ENCODE measurements at regions not wholly inside any gene's neighbourhood (a gene's known extent, or its start where the extent isn't known, plus 50 kb on each side); places are given as distances from the start of the nearest gene placed in this dataset.

DNA sequence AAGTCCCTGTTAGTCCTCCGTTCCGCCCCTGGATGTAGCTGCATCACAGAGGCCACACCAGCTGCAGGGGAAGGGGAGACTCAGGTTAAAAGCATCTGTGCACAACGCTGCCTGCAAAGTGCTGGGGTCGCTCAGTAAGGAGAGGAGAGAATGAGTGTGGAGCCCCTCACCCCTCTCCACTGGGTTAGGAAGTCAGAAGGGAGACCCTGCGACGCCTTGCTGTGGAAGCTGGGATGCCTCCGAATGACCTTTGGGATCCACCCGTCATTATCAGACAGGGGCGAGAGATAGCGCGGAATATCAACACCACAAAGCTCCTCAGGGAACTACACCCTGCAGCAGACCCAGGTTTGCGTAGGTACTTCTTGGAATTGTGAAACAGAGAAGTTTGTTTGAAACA is 167.7 kb upstream of the SHH start:
- in situ Hi-C loops (cut with HindIII; ENCODE audit: low pct_unique_long_range_greater_than_20kb, low sequenced_read_pairs): no loop called here
- DNase-seq (ENCODE audit: low read depth, low spot score): no peak

DNA sequence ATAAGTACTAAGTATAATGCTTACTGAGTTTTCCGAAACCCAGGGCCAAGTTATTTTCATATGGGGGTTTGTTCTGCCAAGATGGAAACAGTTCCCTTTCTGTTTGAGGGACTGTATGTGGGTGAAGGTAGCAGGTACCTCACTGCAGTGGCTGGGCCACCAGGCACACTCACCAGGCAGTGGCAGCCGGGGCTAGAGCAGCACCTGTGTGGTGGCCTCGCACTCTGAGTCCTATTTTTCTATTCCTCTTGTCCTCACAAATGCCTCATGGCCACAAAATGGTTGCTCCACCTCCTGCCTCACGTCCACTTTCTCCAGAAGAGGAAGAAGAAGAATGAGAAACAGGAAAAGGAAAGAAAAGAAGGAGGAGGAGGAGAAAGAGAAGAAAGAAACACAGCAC is 167.3 kb upstream of the SHH start:
- in situ Hi-C loops (cut with HindIII; ENCODE audit: low pct_unique_long_range_greater_than_20kb, low sequenced_read_pairs): no loop called here
- no peak for DNase-seq (ENCODE audit: low read depth, low spot score)

DNA sequence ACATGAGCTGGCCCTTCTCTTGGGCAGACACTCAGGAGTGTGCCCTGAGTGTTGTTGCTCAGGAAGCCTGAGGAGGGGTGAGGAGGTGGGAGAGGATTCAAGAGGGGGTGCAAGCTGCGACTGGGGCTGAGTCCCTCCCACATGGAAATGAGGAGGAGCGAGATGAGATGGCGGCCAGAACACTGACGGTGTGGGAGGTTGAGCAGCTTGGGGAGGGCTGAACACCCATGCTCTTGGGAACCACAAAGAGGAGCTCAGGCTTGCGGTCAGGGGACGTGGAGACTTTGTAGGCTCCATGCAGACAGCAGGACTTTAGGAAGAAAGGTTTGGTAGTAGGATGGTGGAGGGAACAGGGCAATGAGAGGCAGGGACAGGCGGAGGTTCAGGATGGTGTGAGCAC is 163.2 kb upstream of the SHH start:
- no peak for DNase-seq (ENCODE audit: low read depth, low spot score)
- in situ Hi-C loops (cut with HindIII; ENCODE audit: low pct_unique_long_range_greater_than_20kb, low sequenced_read_pairs): no loop called here

DNA sequence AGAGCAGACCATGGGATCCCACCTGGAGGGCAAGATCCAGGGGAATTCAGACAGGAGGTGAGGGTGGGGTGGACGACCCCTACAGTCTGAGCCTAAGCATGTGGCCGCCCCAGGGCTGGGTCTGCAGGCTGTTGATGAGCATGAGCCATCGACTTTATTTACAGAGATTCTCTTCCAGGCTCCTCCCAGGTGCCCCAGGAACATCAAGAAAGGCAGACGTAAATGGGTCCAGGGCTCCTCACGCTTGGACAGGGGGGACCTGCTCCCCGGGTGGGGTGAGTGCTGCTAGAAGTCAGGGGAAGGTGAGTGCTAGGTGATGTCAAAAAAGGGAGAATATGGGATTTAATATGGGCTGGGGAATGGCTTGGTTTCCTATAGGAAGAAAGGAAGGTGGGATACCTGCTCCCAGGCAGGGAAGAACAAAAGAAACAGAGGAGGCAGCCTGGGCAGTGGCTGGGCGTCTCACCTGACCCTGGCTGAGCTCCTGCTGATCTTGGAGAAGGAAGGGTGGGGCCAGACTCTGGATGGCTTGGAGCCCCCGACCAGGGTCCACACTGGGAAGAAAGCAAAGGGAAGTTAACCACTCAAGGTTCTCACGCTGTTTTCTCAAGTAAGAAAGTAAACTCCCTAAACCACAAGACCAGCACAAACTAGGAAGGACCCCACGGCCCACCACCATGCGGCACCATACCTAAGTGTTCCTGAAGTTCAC is 162.1 kb upstream of the SHH start:
- in situ Hi-C loops (cut with HindIII; ENCODE audit: low pct_unique_long_range_greater_than_20kb, low sequenced_read_pairs): no loop called here
- no peak for DNase-seq (ENCODE audit: low read depth, low spot score)

DNA sequence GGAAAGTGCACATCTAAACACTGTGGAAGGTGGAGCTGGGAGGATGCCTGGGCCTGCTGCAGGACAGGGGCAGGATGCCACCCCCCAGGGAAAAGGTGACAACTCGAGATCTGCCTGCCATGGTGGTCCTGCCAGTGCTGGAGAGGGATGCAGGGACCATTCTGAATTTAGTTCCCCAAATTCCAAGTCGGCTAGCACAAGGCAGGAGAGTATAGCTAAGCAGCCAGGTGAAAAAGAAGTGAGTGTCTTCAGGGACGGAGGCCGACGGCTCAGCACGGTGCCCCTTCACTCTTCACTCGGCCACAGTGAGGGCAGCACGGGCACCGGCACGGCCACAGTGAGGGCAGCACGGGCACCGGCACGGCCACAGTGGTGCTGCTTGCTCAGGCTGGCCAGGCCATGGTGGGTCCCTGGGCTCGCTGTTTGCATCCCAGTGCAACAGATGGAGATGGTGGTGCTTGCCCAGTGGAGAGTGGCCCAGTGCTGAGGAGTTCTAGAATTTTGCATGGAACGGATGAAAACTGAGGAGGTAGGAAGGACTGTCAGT is 161.3 kb upstream of the SHH start:
- in situ Hi-C loops (cut with HindIII; ENCODE audit: low pct_unique_long_range_greater_than_20kb, low sequenced_read_pairs): no loop called here
- no peak for DNase-seq (ENCODE audit: low read depth, low spot score)

DNA sequence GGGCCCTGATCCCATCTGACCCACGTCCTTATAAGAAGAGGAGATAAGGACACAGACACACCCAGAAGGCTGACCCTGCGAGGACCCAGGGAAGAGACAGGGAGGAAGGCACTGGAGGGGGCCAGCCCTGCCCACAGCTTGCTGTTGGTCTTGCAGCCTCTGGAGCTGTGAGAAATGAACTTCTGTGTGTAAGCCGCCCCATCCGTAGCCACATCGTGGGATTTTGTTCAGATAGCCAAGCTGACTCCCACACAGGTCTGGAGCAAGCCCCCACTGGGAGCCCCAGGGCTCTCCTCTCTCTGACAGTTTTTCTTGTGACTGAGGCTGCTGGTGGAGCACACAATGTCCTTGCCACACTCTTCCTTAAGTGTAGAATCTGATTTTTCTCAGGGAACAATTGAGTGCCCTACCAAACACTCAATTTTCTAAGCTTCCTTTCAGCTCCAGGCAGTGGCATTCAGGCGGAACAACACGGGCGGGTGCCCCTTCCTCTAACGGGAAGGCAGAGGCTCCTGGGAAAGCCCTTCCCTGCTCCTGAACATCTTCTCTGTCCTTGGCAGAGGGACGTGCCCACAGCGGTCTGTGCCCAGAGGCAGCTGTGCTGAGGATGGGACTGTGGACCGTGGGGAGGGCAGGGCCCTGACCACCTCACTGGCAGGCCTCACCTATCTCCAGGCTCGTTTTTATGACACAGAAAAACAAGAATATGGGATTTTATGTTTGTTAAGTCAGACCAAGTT is 160.6 kb upstream of the SHH start:
- in situ Hi-C loops (cut with HindIII; ENCODE audit: low pct_unique_long_range_greater_than_20kb, low sequenced_read_pairs): no loop called here
- no peak for DNase-seq (ENCODE audit: low read depth, low spot score)

DNA sequence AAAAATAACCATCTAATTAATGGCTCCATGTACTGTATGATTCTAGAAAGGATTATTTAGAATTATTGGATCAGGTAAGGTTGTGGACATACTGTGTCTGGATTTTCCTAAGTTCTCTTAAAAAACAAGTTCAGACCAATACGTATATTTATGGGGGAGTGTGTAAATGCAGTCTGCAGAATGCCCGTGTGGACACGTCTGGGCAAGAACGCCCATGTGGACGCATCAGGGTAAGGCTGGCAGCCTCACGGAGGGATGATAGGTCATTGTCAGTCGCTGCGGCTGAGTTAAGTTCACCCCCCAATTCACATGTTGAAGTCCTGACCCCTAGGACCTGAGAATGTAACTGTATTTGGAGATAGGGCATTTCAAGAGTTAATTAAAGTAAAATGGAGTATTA is 160.0 kb upstream of the SHH start:
- in situ Hi-C loops (cut with HindIII; ENCODE audit: low pct_unique_long_range_greater_than_20kb, low sequenced_read_pairs): no loop called here
- no peak for DNase-seq (ENCODE audit: low read depth, low spot score)

DNA sequence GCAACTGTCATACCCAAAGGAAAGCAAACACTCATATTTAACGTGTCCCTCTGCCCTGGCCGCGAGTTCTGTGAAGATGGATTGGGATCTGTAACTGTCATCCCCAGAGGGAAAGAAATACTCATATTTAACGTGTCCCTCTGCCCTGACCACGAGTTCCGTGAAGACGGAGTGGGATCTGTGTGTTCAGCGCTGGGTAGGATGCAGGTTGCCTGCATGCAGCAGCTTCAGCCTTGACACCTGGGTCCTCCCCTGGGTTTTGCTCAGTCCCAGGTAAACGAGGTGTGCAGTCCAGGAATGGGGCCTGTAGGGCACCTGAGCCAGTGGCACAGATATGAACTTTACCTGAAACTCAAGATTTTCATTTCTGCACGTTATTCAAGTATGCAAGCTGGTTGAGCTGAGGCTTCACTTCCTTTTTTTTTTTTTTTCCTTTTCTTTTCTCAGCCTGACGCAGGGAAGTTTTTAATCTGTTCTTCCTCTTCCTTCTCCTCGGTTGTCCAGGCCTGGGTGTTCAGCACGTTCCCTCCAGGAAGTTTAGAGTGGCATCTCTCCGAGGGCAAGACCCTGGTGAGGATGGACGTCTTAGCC is 159.0 kb upstream of the SHH start:
- no peak for DNase-seq (ENCODE audit: low read depth, low spot score)
- in situ Hi-C loops (cut with HindIII; ENCODE audit: low pct_unique_long_range_greater_than_20kb, low sequenced_read_pairs): no loop called here

DNA sequence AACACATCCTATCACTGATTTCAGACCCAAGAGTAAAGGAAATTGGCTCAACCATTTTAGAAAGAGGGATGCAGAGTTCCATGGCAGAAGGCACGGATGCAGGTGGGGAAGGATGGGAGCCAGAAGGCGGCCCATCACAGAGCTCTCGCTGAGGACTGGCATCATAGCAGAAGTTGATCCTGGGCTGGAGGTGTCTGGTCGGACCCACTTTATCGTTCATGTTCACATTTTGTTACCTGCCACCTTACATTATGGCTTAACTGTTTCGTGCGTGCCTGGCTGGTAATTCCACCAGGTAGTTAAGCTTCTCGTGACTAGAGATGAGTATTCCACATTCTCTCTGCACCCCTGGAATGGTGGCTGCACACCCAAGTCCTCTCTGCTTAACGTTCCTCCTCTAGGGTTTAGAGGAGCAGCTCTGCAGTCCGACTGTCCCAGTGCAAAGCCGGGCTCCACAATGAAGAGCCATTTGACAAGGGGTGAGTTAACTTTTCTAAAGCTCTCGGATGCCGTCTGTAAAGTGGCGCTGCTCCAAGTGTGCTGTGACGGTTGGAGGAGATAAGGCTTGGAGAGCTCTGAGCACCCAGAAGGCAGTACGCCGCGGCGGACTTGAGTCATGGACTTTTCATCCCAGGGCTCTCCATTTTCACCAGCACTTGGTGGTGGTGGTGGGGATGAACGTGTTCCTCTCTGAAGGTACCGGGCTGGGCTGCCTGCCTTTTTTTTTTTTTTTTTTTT is 157.1 kb upstream of the SHH start:
- DNase-seq (ENCODE audit: low read depth, low spot score): no peak
- in situ Hi-C loops (cut with HindIII; ENCODE audit: low pct_unique_long_range_greater_than_20kb, low sequenced_read_pairs): no loop called here

DNA sequence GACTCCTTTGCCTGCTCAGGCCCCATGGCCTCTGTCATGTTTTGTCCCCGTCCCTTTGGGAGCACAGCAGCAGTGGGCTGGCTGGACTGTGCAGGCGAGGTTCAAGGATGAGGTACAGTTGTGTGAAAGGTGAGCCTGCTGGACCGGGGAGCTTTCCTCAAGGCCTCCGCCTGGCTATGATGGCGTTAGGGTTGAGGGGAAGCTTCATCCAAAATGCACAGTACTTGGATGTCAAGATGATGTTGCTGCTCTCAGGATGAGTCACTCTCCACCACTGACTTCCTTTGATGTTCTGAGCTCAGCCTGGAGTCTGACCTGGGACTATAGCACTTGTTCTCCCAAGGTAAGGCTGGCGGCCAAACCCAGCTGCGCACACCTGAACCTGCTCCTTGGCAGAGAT is 152.7 kb upstream of the SHH start:
- DNase-seq (ENCODE audit: low read depth, low spot score): no peak
- in situ Hi-C loops (cut with HindIII; ENCODE audit: low pct_unique_long_range_greater_than_20kb, low sequenced_read_pairs): no loop called here

DNA sequence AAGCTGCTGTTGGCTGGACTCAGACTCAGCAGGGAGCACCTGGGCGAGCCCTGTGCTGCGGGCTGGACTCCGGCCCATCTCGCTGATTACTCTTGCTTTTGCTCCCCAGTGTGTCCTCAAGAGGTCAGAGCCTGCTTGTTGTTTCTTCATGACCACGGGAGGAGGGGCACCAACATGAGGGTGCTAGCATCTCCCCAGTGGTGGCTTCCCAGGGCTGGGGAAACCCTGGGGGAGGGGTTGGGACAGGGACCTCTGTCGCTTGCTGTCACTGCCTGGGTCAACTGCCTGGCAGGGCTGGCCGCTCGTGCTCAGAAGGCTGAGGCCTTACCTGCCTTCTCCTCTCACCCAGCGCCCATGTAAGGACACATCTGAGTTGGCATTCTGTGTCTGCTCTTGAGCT is 152.3 kb upstream of the SHH start:
- in situ Hi-C loops (cut with HindIII; ENCODE audit: low pct_unique_long_range_greater_than_20kb, low sequenced_read_pairs): no loop called here
- DNase-seq (ENCODE audit: low read depth, low spot score): no peak

DNA sequence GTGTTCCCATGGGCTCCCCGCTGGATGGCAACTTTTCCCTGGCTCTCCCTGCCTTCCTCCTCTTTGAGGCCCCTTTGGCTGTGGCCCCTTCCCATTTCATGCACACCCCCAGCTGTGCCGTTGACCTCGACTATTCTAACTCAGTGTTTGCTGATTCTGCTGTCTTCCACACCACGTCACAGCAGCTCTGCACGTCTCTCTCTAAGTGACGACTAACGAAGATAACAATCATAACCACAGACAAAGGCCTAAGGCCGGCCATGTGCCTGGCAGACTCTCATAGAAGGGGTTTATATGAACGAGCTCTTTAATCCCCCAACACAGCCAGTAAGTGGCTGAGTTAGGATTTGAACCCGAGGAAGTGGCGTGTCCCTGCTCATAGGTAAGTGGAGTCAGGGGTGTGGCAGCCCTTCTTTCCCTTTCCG is 151.5 kb upstream of the SHH start:
- no peak for DNase-seq (ENCODE audit: low read depth, low spot score)
- in situ Hi-C loops (cut with HindIII; ENCODE audit: low pct_unique_long_range_greater_than_20kb, low sequenced_read_pairs): no loop called here

DNA sequence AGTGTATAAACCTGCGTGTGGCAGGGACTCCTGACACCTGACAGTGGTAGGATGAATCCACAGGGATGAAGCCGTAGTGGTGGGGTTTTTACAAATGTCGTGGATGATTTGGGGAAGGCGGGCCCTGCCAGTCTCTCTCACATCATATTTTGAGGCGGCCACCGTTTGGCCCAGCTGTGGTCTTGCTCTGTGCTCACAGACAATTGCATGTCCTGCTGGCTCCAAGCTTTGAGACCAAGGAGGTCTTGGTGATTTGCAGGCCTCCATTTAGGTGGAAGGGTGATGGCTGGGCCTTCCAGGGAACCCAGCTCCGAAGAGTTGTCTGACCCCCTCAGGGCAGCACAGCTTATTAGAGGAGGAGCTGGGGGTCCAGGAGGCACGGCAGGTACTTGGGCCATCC is 151.1 kb upstream of the SHH start:
- in situ Hi-C loops (cut with HindIII; ENCODE audit: low pct_unique_long_range_greater_than_20kb, low sequenced_read_pairs): no loop called here
- DNase-seq (ENCODE audit: low read depth, low spot score): no peak

DNA sequence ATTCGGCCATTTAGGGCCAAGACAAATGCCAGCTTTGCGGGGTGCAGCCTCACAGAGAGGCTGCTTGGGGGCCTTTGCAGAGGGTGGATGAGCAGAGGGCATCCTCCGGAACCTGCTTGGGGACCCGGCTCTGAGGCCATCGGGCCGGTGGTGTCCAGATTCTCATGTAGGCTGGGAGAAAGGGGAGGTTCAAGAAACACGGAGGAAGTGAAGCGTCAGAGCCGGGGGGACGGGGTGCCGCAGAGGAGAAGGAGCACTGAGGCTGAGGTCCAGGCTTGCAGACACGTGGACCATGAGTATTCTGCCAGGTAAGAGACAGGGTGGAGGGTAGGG is 150.7 kb upstream of the SHH start:
- in situ Hi-C loops (cut with HindIII; ENCODE audit: low pct_unique_long_range_greater_than_20kb, low sequenced_read_pairs): no loop called here
- no peak for DNase-seq (ENCODE audit: low read depth, low spot score)

DNA sequence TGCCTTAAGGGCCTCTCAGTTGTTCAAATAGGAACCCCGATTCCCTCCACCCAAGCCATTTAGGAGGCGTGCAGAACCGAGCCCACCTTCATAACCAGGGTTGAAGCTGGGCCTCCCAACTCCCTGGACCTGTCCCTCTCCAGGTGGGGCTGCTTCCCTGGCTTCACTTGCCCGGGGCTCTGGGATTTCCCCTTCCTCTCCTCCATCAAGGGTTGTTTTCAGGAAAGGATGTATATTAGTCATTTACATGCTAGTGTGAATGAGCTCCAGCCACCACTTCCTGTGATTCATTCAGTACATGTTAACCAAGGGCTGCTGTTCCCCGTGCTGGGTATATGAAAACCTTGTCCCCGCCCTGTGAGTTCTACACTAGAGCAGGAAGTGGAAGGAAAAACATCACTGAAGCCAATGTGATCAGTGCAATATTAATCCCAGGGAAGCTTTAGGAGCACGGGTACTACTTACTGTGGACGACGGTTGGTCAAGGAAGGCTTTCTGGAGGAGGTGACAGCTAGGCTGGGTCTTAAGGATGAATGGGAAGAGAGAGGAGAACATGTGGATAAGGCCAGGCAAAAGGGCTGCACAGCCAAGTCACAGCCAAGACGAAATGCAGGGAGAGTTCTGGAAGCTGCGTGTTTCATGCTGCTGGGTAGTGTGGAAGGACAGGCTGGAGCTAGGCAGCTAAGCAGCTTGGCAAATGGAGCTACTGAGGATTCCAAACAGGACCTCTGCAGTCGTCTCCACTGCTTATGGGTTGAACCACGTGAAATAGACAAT is 150.1 kb upstream of the SHH start:
- in situ Hi-C loops (cut with HindIII; ENCODE audit: low pct_unique_long_range_greater_than_20kb, low sequenced_read_pairs): no loop called here
- DNase-seq (ENCODE audit: low read depth, low spot score): peak; percentile 41

DNA sequence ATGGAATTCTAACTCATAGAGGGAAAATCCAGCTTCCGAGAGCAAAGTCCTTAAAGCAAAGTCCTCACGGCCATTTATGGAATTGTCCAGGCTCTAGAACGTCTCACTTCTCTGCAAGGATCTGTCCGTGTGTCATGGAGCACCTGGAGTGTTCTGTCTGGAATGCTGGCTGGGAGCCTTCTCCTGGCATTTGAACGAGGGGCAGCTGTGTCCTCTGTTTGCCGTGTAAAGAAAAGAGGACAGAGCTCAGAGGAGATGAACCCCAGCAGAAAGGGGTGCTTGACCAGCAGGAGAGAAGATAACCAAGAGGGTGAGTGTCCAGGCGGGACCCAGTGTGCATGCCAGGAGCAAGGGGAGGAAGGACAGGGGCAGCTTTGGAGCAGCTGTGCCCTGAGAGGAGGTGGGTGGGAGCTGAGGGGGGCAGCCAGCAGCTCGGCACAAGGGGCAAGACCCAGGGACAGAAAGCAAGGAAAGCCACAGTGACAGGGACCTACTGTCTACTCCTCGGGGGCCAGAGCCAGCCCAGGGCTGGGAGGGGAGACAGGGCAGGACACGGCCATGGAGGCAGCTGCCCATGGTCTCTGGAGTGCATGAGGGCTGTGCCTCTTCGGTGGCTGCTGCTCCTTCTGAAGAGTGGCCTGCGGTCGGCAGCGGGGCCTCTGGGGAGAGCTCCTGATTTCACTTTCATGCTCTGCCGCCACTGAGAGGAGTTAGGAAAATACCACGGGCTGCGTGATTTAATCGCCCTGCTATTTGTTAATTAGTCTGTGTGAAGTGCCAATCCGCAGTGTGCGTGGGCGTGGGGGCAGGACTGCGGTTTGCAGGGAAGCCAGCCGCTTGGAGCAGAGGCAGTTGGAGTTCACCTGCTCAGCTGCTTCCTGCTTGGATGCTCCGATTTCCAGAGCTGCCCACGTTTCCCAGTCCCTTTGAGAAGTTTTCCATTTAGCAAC is 149.3 kb upstream of the SHH start:
- DNase-seq (ENCODE audit: low read depth, low spot score): no peak
- in situ Hi-C loops (cut with HindIII; ENCODE audit: low pct_unique_long_range_greater_than_20kb, low sequenced_read_pairs): no loop called here

DNA sequence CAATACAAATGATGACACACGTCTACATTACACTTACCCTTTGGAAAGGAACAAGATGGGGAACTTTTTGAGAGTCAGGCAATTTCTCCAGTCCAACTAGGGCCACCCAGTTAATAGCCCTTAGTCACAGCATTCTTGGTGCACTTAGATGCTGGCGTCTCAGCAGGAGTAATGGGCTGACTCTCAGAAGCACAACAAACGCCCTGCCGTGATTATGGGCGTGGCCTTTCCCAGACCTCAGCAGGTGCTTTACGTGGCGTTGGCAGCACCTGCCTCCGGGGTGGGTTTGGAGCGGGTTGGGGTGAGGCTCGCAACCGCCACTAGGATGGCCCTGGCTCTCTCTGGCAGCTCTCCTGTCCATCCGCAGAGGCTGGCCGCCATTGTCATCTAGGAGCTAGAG is 147.6 kb upstream of the SHH start:
- DNase-seq (ENCODE audit: low read depth, low spot score): no peak
- in situ Hi-C loops (cut with HindIII; ENCODE audit: low pct_unique_long_range_greater_than_20kb, low sequenced_read_pairs): no loop called here
